ENCODE measurements at regions not wholly inside any gene's neighbourhood (a gene's known extent, or its start where the extent isn't known, plus 50 kb on each side); places are given as distances from the start of the nearest gene placed in this dataset.

GRCh38 chr20:12409501-12409900 lies 491.8 kb downstream of the BTBD3 start:
- 41 to 49% methylated on average over 3 of the region's 3 CpGs for WGBS, 2 donors
- intact Hi-C loops (cut with DNase I): no loop called here
- Histone ChIP-seq H3K27ac (no peak overlapping the region), H3K36me3 (no peaks in the 10 kb centered on the region), H3K9me3 (no peaks in the 10 kb centered on the region), H3K4me1 (no peaks in the 10 kb centered on the region), H3K4me3 (no peak overlapping the region), H3K27me3 (no peaks in the 10 kb centered on the region)
- DNase-seq (no peak), FAIRE-seq (no peak), ATAC-seq (no peak)
- no peak for TF ChIP-seq CTCF (IDR thresholded peaks at IDR 0.05)

- Histone ChIP-seq H3K9me3 (no peaks in the 10 kb centered on the region), H3K4me3 (no peak overlapping the region), H3K27ac (no peak overlapping the region), H3K4me1 (no peaks in the 10 kb centered on the region), H3K36me3 (no peaks in the 10 kb centered on the region), H3K27me3 (no peaks in the 10 kb centered on the region)
- no peak for DNase-seq
- intact Hi-C loops (cut with DNase I): no loop called here
- FAIRE-seq: no peak
- no peak for TF ChIP-seq CTCF (IDR thresholded peaks at IDR 0.05)
- no peak for ATAC-seq
Observed at GRCh38 chr20:12410783-12411182, 493.1 kb downstream of the BTBD3 start.

- 71 to 78% methylated on average over 7 of the region's 7 CpGs for WGBS, 2 donors
- no peak for TF ChIP-seq CTCF (IDR thresholded peaks at IDR 0.05)
- H3K27me3 ChIP-seq: no peaks in the 10 kb centered on the region
- intact Hi-C loops (cut with DNase I): no loop called here
- no peaks in the 10 kb centered on the region for H3K4me1 ChIP-seq
- FAIRE-seq: no peak
- H3K4me3 ChIP-seq: no peak overlapping the region
- no peaks in the 10 kb centered on the region for H3K9me3 ChIP-seq
- H3K36me3 ChIP-seq: no peaks in the 10 kb centered on the region
- no peak overlapping the region for H3K27ac ChIP-seq
- no peak for ATAC-seq
- no peak for DNase-seq
Observed at GRCh38 chr20:12411246-12411940, 493.7 kb downstream of the BTBD3 start.

GRCh38 chr20:12413116-12413515 lies 495.4 kb downstream of the BTBD3 start:
- Histone ChIP-seq H3K4me3 (no peak overlapping the region), H3K36me3 (no peaks in the 10 kb centered on the region), H3K9me3 (no peaks in the 10 kb centered on the region), H3K27me3 (no peaks in the 10 kb centered on the region), H3K4me1 (no peaks in the 10 kb centered on the region), H3K27ac (no peak overlapping the region)
- ATAC-seq: no peak
- no peak for FAIRE-seq
- DNase-seq: no peak
- intact Hi-C loops (cut with DNase I): no loop called here
- no peak for TF ChIP-seq CTCF (IDR thresholded peaks at IDR 0.05)
- 43 to 60% methylated on average over 1 of the region's 1 CpG for WGBS, 2 donors

GRCh38 chr20:12414446-12415274 lies 497.0 kb downstream of the BTBD3 start:
- H3K36me3 ChIP-seq: no peaks in the 10 kb centered on the region
- no peak for TF ChIP-seq CTCF (IDR thresholded peaks at IDR 0.05)
- intact Hi-C loops (cut with DNase I): no loop called here
- FAIRE-seq: no peak
- WGBS, 2 donors: 60 to 69% methylated on average over 10 of the region's 10 CpGs
- H3K27ac ChIP-seq: no peak overlapping the region
- no peak for ATAC-seq
- no peak for DNase-seq
- H3K9me3 ChIP-seq: no peaks in the 10 kb centered on the region
- H3K4me1 ChIP-seq: no peaks in the 10 kb centered on the region
- no peak overlapping the region for H3K4me3 ChIP-seq
- no peaks in the 10 kb centered on the region for H3K27me3 ChIP-seq
